ENCODE measurements at regions not wholly inside any gene's neighbourhood (a gene's known extent, or its start where the extent isn't known, plus 50 kb on each side); places are given as distances from the start of the nearest gene placed in this dataset.

DNA sequence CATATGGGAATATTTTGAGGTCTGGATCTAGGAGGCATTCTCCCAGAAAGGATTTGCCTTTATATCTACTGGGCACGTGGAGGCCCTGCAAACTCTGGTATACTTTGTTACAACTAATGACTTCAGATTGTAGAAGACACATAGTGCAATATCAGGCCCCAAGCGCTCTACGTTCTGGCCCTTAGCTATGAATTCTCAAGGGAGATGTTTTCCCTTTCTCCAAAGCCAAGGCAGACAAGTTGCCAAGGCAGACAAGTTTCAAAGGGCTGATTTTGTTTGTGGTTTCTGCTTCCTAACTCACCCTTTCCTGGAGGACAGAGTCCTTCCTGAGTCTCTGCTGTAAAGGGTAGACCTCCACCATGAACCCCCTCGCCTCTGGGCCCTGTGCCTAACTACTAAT lies 99.4 kb upstream of the CTTNBP2 start:
- no peak overlapping the region for H2BK5ac ChIP-seq (ENCODE audit: low read depth, low read length, poor library complexity, severe bottlenecking)
- H3K4me2 ChIP-seq (ENCODE audit: low read depth, low read length), result no peak overlapping the region
- H2AFZ ChIP-seq (replicated peaks; ENCODE audit: low read length, poor library complexity), result no peak overlapping the region
- in situ Hi-C loops (cut with MboI; ENCODE audit: low sequenced_read_pairs) (no loop called here), intact Hi-C loops (cut with micrococcal nuclease) (no loop called here), dilution Hi-C loops (cut with HindIII; ENCODE audit: low sequenced_read_pairs, unreplicated experiment) (no loop called here)
- no peaks in the 10 kb centered on the region for H3K36me3 ChIP-seq (ENCODE audit: control insufficient read depth, insufficient read depth, low read length)
- no peak overlapping the region for H3K14ac ChIP-seq (replicated peaks; ENCODE audit: low read depth, low read length)
- no peaks in the 10 kb centered on the region for H3K4me1 ChIP-seq (ENCODE audit: control insufficient read depth, insufficient read depth, low read length)
- H2AK9ac ChIP-seq (replicated peaks; ENCODE audit: low read depth, low read length, poor library complexity), result no peak overlapping the region
- H3K4me3 ChIP-seq (ENCODE audit: insufficient read depth, low read depth, low read length), result no peak overlapping the region
- ChIA-PET CTCF (no interaction called here), POLR2A (ENCODE audit: unreplicated experiment) (no interaction called here)
- no peak overlapping the region for H2BK20ac ChIP-seq (ENCODE audit: low read depth, low read length)
- H3K27me3 ChIP-seq (ENCODE audit: control insufficient read depth, insufficient read depth, low read length), result no peaks in the 10 kb centered on the region
- no peak overlapping the region for H2BK15ac ChIP-seq (ENCODE audit: low read depth, low read length)
- TF ChIP-seq, protein P1, sequence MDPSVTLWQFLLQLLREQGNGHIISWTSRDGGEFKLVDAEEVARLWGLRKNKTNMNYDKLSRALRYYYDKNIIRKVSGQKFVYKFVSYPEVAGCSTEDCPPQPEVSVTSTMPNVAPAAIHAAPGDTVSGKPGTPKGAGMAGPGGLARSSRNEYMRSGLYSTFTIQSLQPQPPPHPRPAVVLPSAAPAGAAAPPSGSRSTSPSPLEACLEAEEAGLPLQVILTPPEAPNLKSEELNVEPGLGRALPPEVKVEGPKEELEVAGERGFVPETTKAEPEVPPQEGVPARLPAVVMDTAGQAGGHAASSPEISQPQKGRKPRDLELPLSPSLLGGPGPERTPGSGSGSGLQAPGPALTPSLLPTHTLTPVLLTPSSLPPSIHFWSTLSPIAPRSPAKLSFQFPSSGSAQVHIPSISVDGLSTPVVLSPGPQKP (IDR thresholded peaks at IDR 0.05; ENCODE audit: borderline replicate concordance, low read depth, low read length), result no peak
- no peak for TF ChIP-seq POLR2A (IDR thresholded peaks at IDR 0.05; ENCODE audit: low read depth, low read length)
- no peak for TF ChIP-seq SMC3 (IDR thresholded peaks at IDR 0.05; ENCODE audit: low read depth, low read length)
- no peak for TF ChIP-seq BHLHE40 (IDR thresholded peaks at IDR 0.05; ENCODE audit: low read depth, low read length)
- TF ChIP-seq MXI1 (IDR thresholded peaks at IDR 0.05; ENCODE audit: borderline replicate concordance, low read depth, low read length), result no peak
- TF ChIP-seq RAD21 (IDR thresholded peaks at IDR 0.05; ENCODE audit: low read length), result no peak
- no peak for TF ChIP-seq NFE2L2 (IDR thresholded peaks at IDR 0.05; ENCODE audit: low read depth, low read length)
- TF ChIP-seq CEBPB (IDR thresholded peaks at IDR 0.05; ENCODE audit: low read depth, low read length), result no peak
- no peak for TF ChIP-seq CHD1 (IDR thresholded peaks at IDR 0.05; ENCODE audit: low read depth, low read length)
- no peak for TF ChIP-seq RFX5 (IDR thresholded peaks at IDR 0.05; ENCODE audit: low read depth, low read length)
- no peak for TF ChIP-seq RCOR1 (IDR thresholded peaks at IDR 0.05; ENCODE audit: insufficient replicate concordance, low read length)
- no peak for TF ChIP-seq CTCF (conservative IDR thresholded peaks at IDR 0.05; ENCODE audit: low read depth, low read length)
- TF ChIP-seq MAZ (IDR thresholded peaks at IDR 0.05; ENCODE audit: borderline replicate concordance, low read depth, low read length), result no peak
- no peak for TF ChIP-seq MAFK (IDR thresholded peaks at IDR 0.05; ENCODE audit: low read depth, low read length)
- TF ChIP-seq FOS (IDR thresholded peaks at IDR 0.05; ENCODE audit: low read depth, low read length), result no peak
- TF ChIP-seq USF2 (IDR thresholded peaks at IDR 0.05; ENCODE audit: low read depth, low read length), result no peak
- no peak overlapping the region for H4K5ac ChIP-seq (ENCODE audit: low read depth, low read length)
- H3K18ac ChIP-seq (ENCODE audit: low read depth, low read length), result no peak overlapping the region
- H4K20me1 ChIP-seq (ENCODE audit: insufficient read depth, low read length), result no peaks in the 10 kb centered on the region
- H3K4ac ChIP-seq (ENCODE audit: low read depth, low read length), result no peak overlapping the region
- BruUV-seq (replicated peaks), result no TSS peak
- no peak overlapping the region for H3K23ac ChIP-seq (ENCODE audit: low read depth, low read length)
- no peak overlapping the region for H3K9ac ChIP-seq (ENCODE audit: low read depth, low read length)
- DNase-seq (no peak), ATAC-seq (ENCODE audit: low read depth) (no peak)
- no peak overlapping the region for H4K91ac ChIP-seq (ENCODE audit: insufficient read depth, low read depth, low read length)
- no peak overlapping the region for H3K27ac ChIP-seq (ENCODE audit: insufficient read depth, low read length)
- H4K8ac ChIP-seq (ENCODE audit: low read depth in 2 of 2, low read length in 2 of 2), result no peak overlapping the region
- WGBS, 2 experiments (ENCODE audit: extremely low coverage in 2 of 2, insufficient read length in 1 of 2), result no CpG with 5 or more reads among the region's 4 CpGs
- H2AK5ac ChIP-seq (ENCODE audit: low read depth, low read length), result no peak overlapping the region
- no peak overlapping the region for H2BK120ac ChIP-seq (ENCODE audit: low read depth, low read length)
- no peaks in the 10 kb centered on the region for H3K79me1 ChIP-seq (ENCODE audit: low read depth in 1 of 2, low read length in 2 of 2)
- no peaks in the 10 kb centered on the region for H3K9me3 ChIP-seq (ENCODE audit: control insufficient read depth, insufficient read depth, low read length)
- no peak overlapping the region for H3K56ac ChIP-seq (ENCODE audit: extremely low read depth, insufficient read depth, low read length)
- no peaks in the 10 kb centered on the region for H3K9me1 ChIP-seq (ENCODE audit: insufficient read depth, low read length)

All from IMR-90 (cell line).